Heart left ventricle (tissue), 13 donors: ENCODE measurements at regions not wholly inside any gene's neighbourhood (a gene's known extent, or its start where the extent isn't known, plus 50 kb on each side); places are given as distances from the start of the nearest gene placed in this dataset.

Experiments used
- POLR2A ChIP-seq, 2 donors: fragments of 450-650 bp; IDR thresholded peaks; one replicate each; pipeline ENCODE4 v1.6.1; 2017; ENCODE audit warnings: antibody characterized with exemption in 2 of 2, mild to moderate bottlenecking in 2 of 2, moderate library complexity in 2 of 2
- TF ChIP-seq, protein P1 (sequence below), 12 donors: fragments of 200-600 bp; sonication (generic) in 4 of 12; IDR thresholded peaks; one replicate each; pipeline versions ENCODE4 v1.5.0 to v1.8.0; 2018 to 2022; ENCODE audit warnings: antibody characterized with exemption in 12 of 12, mild to moderate bottlenecking in 5 of 12
- donor health status: ischemic (EF 13 %, LVEDD 7.1; RV severe dilation, severe dysfunction).
- donor health status: DM: no; HTN: yes; CAD: no.
- donor health status: DM: no; HTN: no; CAD: no.
- donor health status: ischemic (EF 25% LVEDD 6.9; RV normal size, moderate dysfunction).
- donor health status: ischemic (EF 25% LVEDD 5.7; RV mildly dilated, moderate dysfunction).
- donor health status: ischemic (EF 35%, LVEDD 5.7; RV mildly dilated, moderate dysfunction).
- donor health status: nonischemic (EF 11% LVEDD 7.7; RV severe dilation, severe dysfunction).
- donor health status: DM: yes; HTN: yes; CAD: no.
- donor health status: PGD.
- donor health status: ischemic (EF 29% LVEDD 5.4; RV normal size, mild dysfunction).
- donor health status: nonischemic (EF 23%, LVEDD 6.1; RV moderate dilation, normal function).

DNA sequence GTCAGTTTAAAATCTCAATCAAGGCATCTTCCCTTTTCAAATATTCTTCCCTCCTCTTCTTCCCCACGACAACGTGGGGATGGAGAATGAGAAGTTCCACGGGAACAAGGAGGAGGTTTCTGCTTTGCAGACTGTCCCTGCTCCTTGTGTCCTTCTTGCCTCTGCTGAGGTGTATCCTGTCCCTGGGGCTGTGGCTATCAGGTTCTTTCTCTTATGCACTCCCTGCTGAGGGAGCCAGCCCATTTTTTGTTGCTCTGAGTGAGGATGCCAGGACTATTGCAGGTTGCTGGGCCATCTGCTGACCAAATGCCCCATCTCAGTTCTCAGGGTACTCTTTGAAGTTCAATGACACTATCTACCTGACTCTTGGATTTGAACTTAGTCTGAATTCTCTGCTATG, 533.6 kb downstream of the RNF144B start:
- TF ChIP-seq, protein P1, sequence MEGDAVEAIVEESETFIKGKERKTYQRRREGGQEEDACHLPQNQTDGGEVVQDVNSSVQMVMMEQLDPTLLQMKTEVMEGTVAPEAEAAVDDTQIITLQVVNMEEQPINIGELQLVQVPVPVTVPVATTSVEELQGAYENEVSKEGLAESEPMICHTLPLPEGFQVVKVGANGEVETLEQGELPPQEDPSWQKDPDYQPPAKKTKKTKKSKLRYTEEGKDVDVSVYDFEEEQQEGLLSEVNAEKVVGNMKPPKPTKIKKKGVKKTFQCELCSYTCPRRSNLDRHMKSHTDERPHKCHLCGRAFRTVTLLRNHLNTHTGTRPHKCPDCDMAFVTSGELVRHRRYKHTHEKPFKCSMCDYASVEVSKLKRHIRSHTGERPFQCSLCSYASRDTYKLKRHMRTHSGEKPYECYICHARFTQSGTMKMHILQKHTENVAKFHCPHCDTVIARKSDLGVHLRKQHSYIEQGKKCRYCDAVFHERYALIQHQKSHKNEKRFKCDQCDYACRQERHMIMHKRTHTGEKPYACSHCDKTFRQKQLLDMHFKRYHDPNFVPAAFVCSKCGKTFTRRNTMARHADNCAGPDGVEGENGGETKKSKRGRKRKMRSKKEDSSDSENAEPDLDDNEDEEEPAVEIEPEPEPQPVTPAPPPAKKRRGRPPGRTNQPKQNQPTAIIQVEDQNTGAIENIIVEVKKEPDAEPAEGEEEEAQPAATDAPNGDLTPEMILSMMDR (IDR thresholded peaks at IDR 0.05) = no peak
- no peak for TF ChIP-seq POLR2A (IDR thresholded peaks at IDR 0.05)
